SK-N-SH treated with all-trans-retinoic acid at 6 μM for 48 hours (cell line): ENCODE measurements at regions not wholly inside any gene's neighbourhood (a gene's known extent, or its start where the extent isn't known, plus 50 kb on each side); places are given as distances from the start of the nearest gene placed in this dataset.

ENCODE experiments used
- ATAC-seq: fragments of 200-7000 bp; cut with Tn5 transposase; 3 replicates; pipeline ENCODE4 v1.9.1; 2020; ENCODE audit warnings: mild to moderate bottlenecking, moderate library complexity
- ARNTL ChIP-seq: fragments of 450-650 bp; formaldehyde crosslinking; IDR thresholded peaks from 2 replicates; pipeline ENCODE4 v1.5.0; 2020; ENCODE audit warnings: low read depth, mild to moderate bottlenecking, moderate library complexity, borderline replicate concordance
- BACH2 ChIP-seq: fragments of 250-450 bp; sonication (Bioruptor Pico); IDR thresholded peaks from 2 replicates; pipeline ENCODE4 v1.9.0; 2021; ENCODE audit warnings: mild to moderate bottlenecking, borderline replicate concordance
- CSDC2 ChIP-seq: fragments of 250-450 bp; sonication (Bioruptor Pico); IDR thresholded peaks from 2 replicates; pipeline ENCODE4 v1.5.0; 2020; ENCODE audit warnings: mild to moderate bottlenecking, moderate library complexity
- CSRNP3 ChIP-seq: fragments of 250-450 bp; sonication (Bioruptor Pico); IDR thresholded peaks from 2 replicates; pipeline ENCODE4 v1.5.1; 2021; ENCODE audit warnings: mild to moderate bottlenecking, moderate library complexity
- ESRRG ChIP-seq: fragments of 250-450 bp; sonication (Bioruptor Pico); IDR thresholded peaks from 2 replicates; pipeline ENCODE4 v1.6.1; 2021; ENCODE audit warnings: mild to moderate bottlenecking
- GLIS3 ChIP-seq: fragments of 250-450 bp; sonication (Bioruptor Pico); IDR thresholded peaks from 2 replicates; pipeline ENCODE4 v1.5.0; 2020; ENCODE audit warnings: mild to moderate bottlenecking, moderate library complexity
- OSR1 ChIP-seq: fragments of 250-450 bp; sonication (Bioruptor Pico); IDR thresholded peaks from 2 replicates; pipeline ENCODE4 v1.8.0; 2022; ENCODE audit warnings: moderate library complexity, mild to moderate bottlenecking, inconsistent platforms
- POU6F1 ChIP-seq: fragments of 250-450 bp; sonication (Bioruptor Pico); IDR thresholded peaks from 2 replicates; pipeline ENCODE4 v1.8.0; 2021; ENCODE audit warnings: low read depth, mild to moderate bottlenecking, moderate library complexity, borderline replicate concordance
- RARB ChIP-seq: fragments of 250-450 bp; sonication (Bioruptor Pico); IDR thresholded peaks from 2 replicates; pipeline ENCODE4 v1.8.0; 2021; ENCODE audit warnings: mild to moderate bottlenecking, moderate library complexity
- SNAI2 ChIP-seq: fragments of 250-450 bp; sonication (Bioruptor Pico); IDR thresholded peaks from 2 replicates; pipeline ENCODE4 v1.5.0; 2020; ENCODE audit warnings: mild to moderate bottlenecking, moderate library complexity
- TCF4 ChIP-seq: fragments of 250-450 bp; sonication (Bioruptor Pico); IDR thresholded peaks from 2 replicates; pipeline ENCODE4 v1.8.0; 2021; ENCODE audit warnings: mild to moderate bottlenecking, moderate library complexity, borderline replicate concordance
- TOX ChIP-seq: fragments of 250-450 bp; sonication (Bioruptor Pico); IDR thresholded peaks from 2 replicates; pipeline ENCODE4 v1.8.0; 2021; ENCODE audit warnings: mild to moderate bottlenecking, moderate library complexity, borderline replicate concordance
- ZC3H10 ChIP-seq: fragments of 250-450 bp; sonication (Bioruptor Pico); IDR thresholded peaks from 2 replicates; pipeline ENCODE4 v1.5.1; 2021; ENCODE audit warnings: mild to moderate bottlenecking, moderate library complexity
- ZNF70 ChIP-seq: fragments of 450-650 bp; formaldehyde crosslinking; IDR thresholded peaks from 2 replicates; pipeline ENCODE4 v1.5.0; 2020; ENCODE audit warnings: mild to moderate bottlenecking, moderate library complexity
- TF ChIP-seq, protein P1 (sequence below): fragments of 250-450 bp; sonication (Bioruptor Pico); IDR thresholded peaks from 2 replicates; pipeline ENCODE4 v1.5.1; 2020; ENCODE audit warnings: low read depth, mild to moderate bottlenecking, moderate library complexity
- TF ChIP-seq, protein P2 (sequence below): fragments of 250-450 bp; sonication (Bioruptor Pico); IDR thresholded peaks from 2 replicates; pipeline ENCODE4 v1.5.0; 2020; ENCODE audit warnings: mild to moderate bottlenecking, moderate library complexity
- TF ChIP-seq, protein P3 (sequence below): fragments of 250-450 bp; sonication (Bioruptor Pico); IDR thresholded peaks from 2 replicates; pipeline ENCODE4 v1.8.0; 2020; ENCODE audit warnings: mild to moderate bottlenecking, moderate library complexity, borderline replicate concordance

GRCh38 chr3:29195056-29195455 is 85.8 kb upstream of the RBMS3 start:
- TF ChIP-seq, protein P1, sequence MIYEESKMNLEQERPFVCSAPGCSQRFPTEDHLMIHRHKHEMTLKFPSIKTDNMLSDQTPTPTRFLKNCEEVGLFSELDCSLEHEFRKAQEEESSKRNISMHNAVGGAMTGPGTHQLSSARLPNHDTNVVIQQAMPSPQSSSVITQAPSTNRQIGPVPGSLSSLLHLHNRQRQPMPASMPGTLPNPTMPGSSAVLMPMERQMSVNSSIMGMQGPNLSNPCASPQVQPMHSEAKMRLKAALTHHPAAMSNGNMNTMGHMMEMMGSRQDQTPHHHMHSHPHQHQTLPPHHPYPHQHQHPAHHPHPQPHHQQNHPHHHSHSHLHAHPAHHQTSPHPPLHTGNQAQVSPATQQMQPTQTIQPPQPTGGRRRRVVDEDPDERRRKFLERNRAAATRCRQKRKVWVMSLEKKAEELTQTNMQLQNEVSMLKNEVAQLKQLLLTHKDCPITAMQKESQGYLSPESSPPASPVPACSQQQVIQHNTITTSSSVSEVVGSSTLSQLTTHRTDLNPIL (CRISPR knock-in tag) = no peak
- TF ChIP-seq RARB (CRISPR knock-in tag) (no peak), CSDC2 (CRISPR knock-in tag) (no peak), GLIS3 (CRISPR knock-in tag) (no peak), TCF4 (CRISPR knock-in tag) (no peak), ESRRG (no peak), POU6F1 (no peak)
- TF ChIP-seq, protein P2, sequence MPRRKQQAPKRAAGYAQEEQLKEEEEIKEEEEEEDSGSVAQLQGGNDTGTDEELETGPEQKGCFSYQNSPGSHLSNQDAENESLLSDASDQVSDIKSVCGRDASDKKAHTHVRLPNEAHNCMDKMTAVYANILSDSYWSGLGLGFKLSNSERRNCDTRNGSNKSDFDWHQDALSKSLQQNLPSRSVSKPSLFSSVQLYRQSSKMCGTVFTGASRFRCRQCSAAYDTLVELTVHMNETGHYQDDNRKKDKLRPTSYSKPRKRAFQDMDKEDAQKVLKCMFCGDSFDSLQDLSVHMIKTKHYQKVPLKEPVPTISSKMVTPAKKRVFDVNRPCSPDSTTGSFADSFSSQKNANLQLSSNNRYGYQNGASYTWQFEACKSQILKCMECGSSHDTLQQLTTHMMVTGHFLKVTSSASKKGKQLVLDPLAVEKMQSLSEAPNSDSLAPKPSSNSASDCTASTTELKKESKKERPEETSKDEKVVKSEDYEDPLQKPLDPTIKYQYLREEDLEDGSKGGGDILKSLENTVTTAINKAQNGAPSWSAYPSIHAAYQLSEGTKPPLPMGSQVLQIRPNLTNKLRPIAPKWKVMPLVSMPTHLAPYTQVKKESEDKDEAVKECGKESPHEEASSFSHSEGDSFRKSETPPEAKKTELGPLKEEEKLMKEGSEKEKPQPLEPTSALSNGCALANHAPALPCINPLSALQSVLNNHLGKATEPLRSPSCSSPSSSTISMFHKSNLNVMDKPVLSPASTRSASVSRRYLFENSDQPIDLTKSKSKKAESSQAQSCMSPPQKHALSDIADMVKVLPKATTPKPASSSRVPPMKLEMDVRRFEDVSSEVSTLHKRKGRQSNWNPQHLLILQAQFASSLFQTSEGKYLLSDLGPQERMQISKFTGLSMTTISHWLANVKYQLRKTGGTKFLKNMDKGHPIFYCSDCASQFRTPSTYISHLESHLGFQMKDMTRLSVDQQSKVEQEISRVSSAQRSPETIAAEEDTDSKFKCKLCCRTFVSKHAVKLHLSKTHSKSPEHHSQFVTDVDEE (CRISPR knock-in tag) = no peak
- TF ChIP-seq, protein P3, sequence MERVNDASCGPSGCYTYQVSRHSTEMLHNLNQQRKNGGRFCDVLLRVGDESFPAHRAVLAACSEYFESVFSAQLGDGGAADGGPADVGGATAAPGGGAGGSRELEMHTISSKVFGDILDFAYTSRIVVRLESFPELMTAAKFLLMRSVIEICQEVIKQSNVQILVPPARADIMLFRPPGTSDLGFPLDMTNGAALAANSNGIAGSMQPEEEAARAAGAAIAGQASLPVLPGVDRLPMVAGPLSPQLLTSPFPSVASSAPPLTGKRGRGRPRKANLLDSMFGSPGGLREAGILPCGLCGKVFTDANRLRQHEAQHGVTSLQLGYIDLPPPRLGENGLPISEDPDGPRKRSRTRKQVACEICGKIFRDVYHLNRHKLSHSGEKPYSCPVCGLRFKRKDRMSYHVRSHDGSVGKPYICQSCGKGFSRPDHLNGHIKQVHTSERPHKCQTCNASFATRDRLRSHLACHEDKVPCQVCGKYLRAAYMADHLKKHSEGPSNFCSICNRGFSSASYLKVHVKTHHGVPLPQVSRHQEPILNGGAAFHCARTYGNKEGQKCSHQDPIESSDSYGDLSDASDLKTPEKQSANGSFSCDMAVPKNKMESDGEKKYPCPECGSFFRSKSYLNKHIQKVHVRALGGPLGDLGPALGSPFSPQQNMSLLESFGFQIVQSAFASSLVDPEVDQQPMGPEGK = no peak
- ATAC-seq = no peak

- TF ChIP-seq ZNF70 (CRISPR knock-in tag) (no peak), RARB (CRISPR knock-in tag) (no peak), OSR1 (CRISPR knock-in tag) (no peak), GLIS3 (CRISPR knock-in tag) (no peak), CSRNP3 (no peak), CSDC2 (CRISPR knock-in tag) (no peak)
- TF ChIP-seq, protein P2 (CRISPR knock-in tag) = no peak
- ATAC-seq = no peak; the same call in 2 of the 3 replicates
Observed at GRCh38 chr3:29201604-29202003, 79.3 kb upstream of the RBMS3 start.

- TF ChIP-seq OSR1 (CRISPR knock-in tag) (no peak), GLIS3 (CRISPR knock-in tag) (no peak), SNAI2 (CRISPR knock-in tag) (no peak), TOX (CRISPR knock-in tag) (no peak), RARB (CRISPR knock-in tag) (no peak), BACH2 (CRISPR knock-in tag) (no peak), POU6F1 (no peak), ARNTL (CRISPR knock-in tag) (no peak), ZC3H10 (CRISPR knock-in tag) (no peak), ESRRG (no peak), CSRNP3 (no peak)
- TF ChIP-seq, protein P1 (CRISPR knock-in tag) = no peak
- ATAC-seq = peak; percentile 65
Observed at GRCh38 chr3:29202378-29202777, 78.5 kb upstream of the RBMS3 start.
